Neural cell (in vitro differentiated cells): ENCODE measurements at regions not wholly inside any gene's neighbourhood (a gene's known extent, or its start where the extent isn't known, plus 50 kb on each side); places are given as distances from the start of the nearest gene placed in this dataset.

ENCODE experiments used
- H2AFZ ChIP-seq: fragments of 200-600, 300-800 bp; sonication (generic), shearing (Covaris generic); 2 replicates; pipeline ENCODE4 v1.6.0; 2014; ENCODE audit warnings: low read depth, mild to moderate bottlenecking, antibody characterized with exemption, low read length, moderate library complexity
- H3F3A ChIP-seq: fragments of 200-600 bp; shearing (Covaris generic); 2 replicates; pipeline ENCODE4 v1.6.1; 2016; ENCODE audit warnings: mild to moderate bottlenecking, moderate library complexity, mixed read lengths, antibody characterized with exemption, low read length; ENCODE audit not compliant: insufficient read depth, poor library complexity, severe bottlenecking
- H3K27ac ChIP-seq: fragments of 200-600, 300-800 bp; sonication (generic), shearing (Covaris generic); 2 replicates; pipeline ENCODE4 v1.5.1; 2014; ENCODE audit warnings: mild to moderate bottlenecking, low read length, moderate library complexity
- H3K27me3 ChIP-seq: fragments of 300-800, 200-600 bp; sonication (generic), shearing (Covaris generic); 2 replicates; pipeline ENCODE4 v1.6.0; 2014; ENCODE audit warnings: mild to moderate bottlenecking, low read depth, low read length, moderate library complexity; ENCODE audit not compliant: insufficient read depth
- H3K36me3 ChIP-seq: fragments of 300-800, 200-600 bp; sonication (generic), shearing (Covaris generic); 2 replicates; pipeline ENCODE4 v1.5.1; 2014; ENCODE audit warnings: mild to moderate bottlenecking, antibody characterized with exemption, low read length, moderate library complexity; ENCODE audit not compliant: insufficient read depth
- H3K4me2 ChIP-seq: fragments of 300-800, 200-600 bp; sonication (generic), shearing (Covaris generic); 2 replicates; pipeline ENCODE4 v1.6.0; 2014; ENCODE audit warnings: mild to moderate bottlenecking, low read length
- H3K4me3 ChIP-seq: fragments of 300-800, 200-600 bp; sonication (generic), shearing (Covaris generic); 2 replicates; pipeline ENCODE4 v1.5.1; 2014; ENCODE audit warnings: mild to moderate bottlenecking, low read length, moderate library complexity
- H3K79me2 ChIP-seq: fragments of 200-600 bp; shearing (Covaris generic); replicated peaks from 2 replicates; pipeline ENCODE4 v1.6.0; 2014; ENCODE audit warnings: mild to moderate bottlenecking, low read length, moderate library complexity; ENCODE audit not compliant: insufficient read depth
- H3K9ac ChIP-seq: fragments of 300-800, 200-600 bp; sonication (generic), shearing (Covaris generic); 2 replicates; pipeline ENCODE4 v1.6.1; 2016; ENCODE audit warnings: mild to moderate bottlenecking, low read length, mixed read lengths
- H3K9me2 ChIP-seq: fragments of 200-600 bp; shearing (Covaris generic); 2 replicates; pipeline ENCODE4 v1.6.1; 2016; ENCODE audit warnings: mild to moderate bottlenecking, low read length, mixed read lengths; ENCODE audit not compliant: insufficient read depth
- H3K9me3 ChIP-seq: fragments of 200-600, 300-800 bp; sonication (generic), shearing (Covaris generic); 2 replicates; pipeline ENCODE4 v1.6.1; 2016; ENCODE audit warnings: mild to moderate bottlenecking, mixed run types, low read length, moderate library complexity, mixed read lengths
- H4K20me1 ChIP-seq: fragments of 200-600 bp; shearing (Covaris generic); 2 replicates; pipeline ENCODE4 v1.6.1; 2016; ENCODE audit warnings: mild to moderate bottlenecking, mixed run types; ENCODE audit not compliant: insufficient read depth
- CTCF ChIP-seq: fragments of 450-650 bp; IDR thresholded peaks from 2 replicates; pipeline ENCODE4 v1.5.1; 2014; ENCODE audit warnings: antibody characterized with exemption, mild to moderate bottlenecking, moderate library complexity; ENCODE audit not compliant: poor library complexity, severe bottlenecking
- EP300 ChIP-seq: fragments of 450-650 bp; conservative IDR thresholded peaks from 2 replicates; pipeline ENCODE4 v1.6.1; 2014; ENCODE audit warnings: antibody characterized with exemption, mild to moderate bottlenecking, moderate library complexity; ENCODE audit not compliant: poor library complexity, severe bottlenecking
- EZH2 ChIP-seq: fragments of 200-600, 300-800 bp; shearing (Covaris generic), sonication (generic); IDR thresholded peaks from 2 replicates; pipeline ENCODE4 v1.6.1; 2014; ENCODE audit warnings: antibody characterized with exemption, low read length, borderline replicate concordance, mild to moderate bottlenecking; ENCODE audit not compliant: insufficient read depth, poor library complexity, severe bottlenecking
- MXI1 ChIP-seq: fragments of 450-650 bp; conservative IDR thresholded peaks from 2 replicates; pipeline ENCODE4 v1.6.1; 2014; ENCODE audit warnings: antibody characterized with exemption, mild to moderate bottlenecking; ENCODE audit not compliant: poor library complexity, severe bottlenecking
- POLR2AphosphoS5 ChIP-seq: IDR thresholded peaks from 2 replicates; pipeline ENCODE4 v1.6.1; 2012
- RAD21 ChIP-seq: fragments of 450-650 bp; conservative IDR thresholded peaks from 2 replicates; pipeline ENCODE4 v1.6.1; 2014; ENCODE audit warnings: antibody characterized with exemption, mild to moderate bottlenecking, moderate library complexity
- SMC3 ChIP-seq: fragments of 450-650 bp; conservative IDR thresholded peaks from 2 replicates; pipeline ENCODE4 v1.6.1; 2014; ENCODE audit warnings: antibody characterized with exemption, mild to moderate bottlenecking, moderate library complexity; ENCODE audit not compliant: poor library complexity
- TAF1 ChIP-seq: IDR thresholded peaks from 2 replicates; pipeline ENCODE4 v1.6.1; 2012; ENCODE audit warnings: low read depth
- TF ChIP-seq, protein P1 (sequence below): IDR thresholded peaks from 2 replicates; pipeline ENCODE4 v1.6.1; 2012; ENCODE audit warnings: borderline replicate concordance

GRCh38 chr11:81218440-81218839 lies 1515.2 kb downstream of the FAM181B start:
- TF ChIP-seq EZH2 (no peak), TAF1 (no peak), SMC3 (no peak), POLR2AphosphoS5 (no peak), CTCF (no peak), MXI1 (no peak), EP300 (no peak), RAD21 (no peak)
- TF ChIP-seq, protein P1, sequence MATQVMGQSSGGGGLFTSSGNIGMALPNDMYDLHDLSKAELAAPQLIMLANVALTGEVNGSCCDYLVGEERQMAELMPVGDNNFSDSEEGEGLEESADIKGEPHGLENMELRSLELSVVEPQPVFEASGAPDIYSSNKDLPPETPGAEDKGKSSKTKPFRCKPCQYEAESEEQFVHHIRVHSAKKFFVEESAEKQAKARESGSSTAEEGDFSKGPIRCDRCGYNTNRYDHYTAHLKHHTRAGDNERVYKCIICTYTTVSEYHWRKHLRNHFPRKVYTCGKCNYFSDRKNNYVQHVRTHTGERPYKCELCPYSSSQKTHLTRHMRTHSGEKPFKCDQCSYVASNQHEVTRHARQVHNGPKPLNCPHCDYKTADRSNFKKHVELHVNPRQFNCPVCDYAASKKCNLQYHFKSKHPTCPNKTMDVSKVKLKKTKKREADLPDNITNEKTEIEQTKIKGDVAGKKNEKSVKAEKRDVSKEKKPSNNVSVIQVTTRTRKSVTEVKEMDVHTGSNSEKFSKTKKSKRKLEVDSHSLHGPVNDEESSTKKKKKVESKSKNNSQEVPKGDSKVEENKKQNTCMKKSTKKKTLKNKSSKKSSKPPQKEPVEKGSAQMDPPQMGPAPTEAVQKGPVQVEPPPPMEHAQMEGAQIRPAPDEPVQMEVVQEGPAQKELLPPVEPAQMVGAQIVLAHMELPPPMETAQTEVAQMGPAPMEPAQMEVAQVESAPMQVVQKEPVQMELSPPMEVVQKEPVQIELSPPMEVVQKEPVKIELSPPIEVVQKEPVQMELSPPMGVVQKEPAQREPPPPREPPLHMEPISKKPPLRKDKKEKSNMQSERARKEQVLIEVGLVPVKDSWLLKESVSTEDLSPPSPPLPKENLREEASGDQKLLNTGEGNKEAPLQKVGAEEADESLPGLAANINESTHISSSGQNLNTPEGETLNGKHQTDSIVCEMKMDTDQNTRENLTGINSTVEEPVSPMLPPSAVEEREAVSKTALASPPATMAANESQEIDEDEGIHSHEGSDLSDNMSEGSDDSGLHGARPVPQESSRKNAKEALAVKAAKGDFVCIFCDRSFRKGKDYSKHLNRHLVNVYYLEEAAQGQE = no peak
- Histone ChIP-seq H3F3A (no peaks in the 10 kb centered on the region), H4K20me1 (no peaks in the 10 kb centered on the region), H2AFZ (no peak overlapping the region), H3K4me2 (no peak overlapping the region), H3K9me2 (no peaks in the 10 kb centered on the region), H3K27me3 (no peaks in the 10 kb centered on the region), H3K9me3 (no peaks in the 10 kb centered on the region), H3K4me3 (no peak overlapping the region), H3K36me3 (no peaks in the 10 kb centered on the region), H3K9ac (no peak overlapping the region), H3K27ac (no peak overlapping the region), H3K79me2 (no peaks in the 10 kb centered on the region)

DNA sequence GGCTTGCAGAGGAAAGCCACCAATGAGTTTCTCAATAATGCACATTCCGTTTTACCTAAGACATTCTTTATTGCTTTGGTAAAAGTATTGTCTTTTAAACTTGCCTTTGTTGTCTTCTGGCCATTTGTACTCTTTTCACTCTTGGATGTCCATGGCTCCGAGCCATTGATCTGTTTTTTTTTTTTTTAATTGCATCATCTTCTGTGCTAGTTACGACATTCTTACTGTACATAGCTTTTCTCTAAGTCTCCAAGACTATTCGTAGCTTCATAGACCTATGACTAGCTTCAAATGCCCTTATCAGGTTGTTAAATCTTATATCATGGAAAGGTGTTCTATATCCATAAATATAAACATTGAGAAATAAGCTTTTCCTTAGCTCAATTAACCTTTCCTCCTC lies 1522.6 kb downstream of the FAM181B start:
- H3K4me3 ChIP-seq = no peak overlapping the region
- no peak overlapping the region for H3K9ac ChIP-seq
- no peaks in the 10 kb centered on the region for H3K9me3 ChIP-seq
- no peaks in the 10 kb centered on the region for H4K20me1 ChIP-seq
- H3K27ac ChIP-seq = no peak overlapping the region
- no peak for TF ChIP-seq EP300
- TF ChIP-seq, protein P1 = no peak
- no peak for TF ChIP-seq POLR2AphosphoS5
- no peak for TF ChIP-seq CTCF
- no peak for TF ChIP-seq RAD21
- no peak for TF ChIP-seq SMC3
- TF ChIP-seq TAF1 = no peak
- TF ChIP-seq EZH2 = no peak
- no peak for TF ChIP-seq MXI1
- no peaks in the 10 kb centered on the region for H3K9me2 ChIP-seq
- no peaks in the 10 kb centered on the region for H3K79me2 ChIP-seq
- H3F3A ChIP-seq = no peaks in the 10 kb centered on the region
- no peaks in the 10 kb centered on the region for H3K36me3 ChIP-seq
- H3K4me2 ChIP-seq = no peak overlapping the region
- H3K27me3 ChIP-seq = no peaks in the 10 kb centered on the region
- no peak overlapping the region for H2AFZ ChIP-seq
